Myocyte (in vitro differentiated cells): ENCODE measurements at regions not wholly inside any gene's neighbourhood (a gene's known extent, or its start where the extent isn't known, plus 50 kb on each side); places are given as distances from the start of the nearest gene placed in this dataset.

Experiments
- DNase-seq: peaks from one replicate; pipeline ENCODE4 v3.0.0-alpha.2; 2012; ENCODE audit warnings: low read depth

GRCh38 chr3:18295171-18295920, 129.8 kb downstream of the SATB1 start:
- peak; percentile 88 for DNase-seq

GRCh38 chr3:18290157-18290556, 135.0 kb downstream of the SATB1 start:
- DNase-seq: no peak

DNA sequence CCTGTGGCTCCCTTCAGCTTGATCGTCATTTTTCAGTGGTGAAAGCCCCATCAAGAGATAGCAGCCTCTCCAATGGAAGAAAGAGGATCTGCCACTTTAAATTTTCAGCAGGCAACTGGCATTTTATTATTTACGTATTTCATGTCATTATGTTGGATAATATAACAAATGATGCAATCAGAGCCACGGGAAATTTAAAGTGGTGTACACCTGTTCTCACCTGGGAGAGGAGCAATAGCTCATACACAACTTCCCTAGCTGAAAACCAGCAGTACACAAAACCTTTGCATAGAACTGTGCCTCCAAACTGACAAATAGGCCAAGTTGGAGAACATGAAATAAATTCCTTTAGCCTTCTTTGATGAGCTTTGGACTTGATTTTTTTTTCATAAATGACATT, 136.9 kb downstream of the SATB1 start:
- no peak for DNase-seq

- peak; percentile 24 for DNase-seq
Observed at GRCh38 chr3:18284716-18285115, 140.4 kb downstream of the SATB1 start.

DNA sequence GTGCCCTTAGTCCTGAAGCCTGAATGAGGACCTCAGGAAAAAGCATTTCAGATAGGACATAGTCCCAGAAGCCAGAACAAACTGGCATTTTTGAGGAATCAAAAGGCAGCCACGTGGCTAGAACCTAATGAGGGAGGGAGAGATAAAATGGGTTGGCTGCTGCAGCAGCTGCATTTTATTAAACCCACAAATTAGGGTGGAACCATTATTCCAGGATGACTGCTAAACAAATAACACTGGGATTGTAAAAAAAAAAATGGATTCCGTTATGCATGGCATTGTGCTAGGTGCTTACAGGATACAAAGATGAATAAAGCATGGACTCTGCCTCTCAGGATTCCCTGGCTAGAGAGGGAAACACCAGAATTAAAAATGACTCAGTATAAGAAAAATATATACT, 141.5 kb downstream of the SATB1 start:
- DNase-seq: no peak

DNA sequence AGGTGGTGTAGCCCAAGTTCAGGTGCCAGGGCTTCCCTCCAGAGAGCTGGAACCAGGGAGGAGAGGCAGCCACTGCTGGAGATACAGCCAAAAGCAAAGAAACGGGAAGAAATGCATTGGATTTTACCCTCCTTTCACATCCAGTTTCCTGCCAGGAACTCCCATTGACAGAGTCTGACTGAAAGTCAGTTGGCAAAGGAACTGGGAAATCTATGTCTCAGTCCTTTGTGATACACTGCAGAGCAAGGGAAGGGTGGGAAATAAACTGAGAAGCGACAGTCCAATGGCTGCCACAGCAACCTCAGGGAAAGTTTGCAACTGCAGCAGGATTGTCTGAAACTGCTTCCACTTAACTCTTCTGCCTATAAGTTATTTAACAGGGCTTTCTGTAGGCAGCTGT, 142.6 kb downstream of the SATB1 start:
- DNase-seq: no peak

DNA sequence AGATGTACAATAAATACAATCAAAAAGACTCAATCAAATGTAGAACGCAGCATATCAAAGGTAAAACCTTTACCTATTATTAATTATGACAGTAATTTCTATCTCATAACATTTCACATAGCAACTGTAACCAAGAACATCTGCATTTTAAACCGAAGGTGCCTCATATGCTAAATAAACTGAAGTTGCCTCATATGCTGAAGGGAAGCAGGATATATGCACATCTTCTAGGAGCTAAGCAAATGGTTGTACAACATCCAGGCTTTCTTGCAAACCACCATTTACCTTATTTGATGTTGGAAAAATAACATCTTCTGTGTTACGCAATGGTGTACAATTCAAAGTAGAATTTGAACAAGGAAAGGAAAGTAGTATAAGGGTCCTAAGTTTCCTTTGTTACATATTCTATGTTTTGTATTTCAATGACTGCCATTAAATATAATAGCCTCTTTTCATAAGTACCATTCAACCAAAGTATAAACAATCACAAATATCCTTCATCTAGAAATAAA, 145.9 kb downstream of the SATB1 start:
- DNase-seq: no peak

- no peak for DNase-seq
Observed at GRCh38 chr3:18264853-18265252, 160.3 kb downstream of the SATB1 start.

DNA sequence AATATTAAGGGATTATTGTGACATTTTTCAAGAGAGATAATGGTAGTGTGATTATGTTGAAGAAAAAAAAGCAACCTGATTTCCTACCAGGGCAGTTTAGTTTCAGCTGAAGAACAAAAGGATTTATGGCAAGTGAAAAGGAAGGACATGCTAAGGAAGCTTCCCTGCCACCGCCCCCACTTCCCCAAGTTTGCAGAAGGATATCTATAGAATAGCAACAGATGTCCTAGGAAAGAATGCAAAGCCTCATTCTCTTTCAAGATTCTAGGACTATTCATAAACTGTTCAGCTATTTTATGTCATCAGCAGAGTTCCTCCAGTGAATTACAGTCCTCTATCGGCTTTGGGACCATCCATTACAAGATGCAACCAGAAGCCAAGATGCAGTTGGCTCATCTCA, 160.8 kb downstream of the SATB1 start:
- DNase-seq: no peak

- DNase-seq: no peak
Observed at GRCh38 chr3:18258492-18258891, 166.6 kb downstream of the SATB1 start.

- DNase-seq: no peak
Observed at GRCh38 chr3:18252578-18252977, 172.6 kb downstream of the SATB1 start.

GRCh38 chr3:18250991-18251390, 174.1 kb downstream of the SATB1 start:
- DNase-seq: no peak

DNA sequence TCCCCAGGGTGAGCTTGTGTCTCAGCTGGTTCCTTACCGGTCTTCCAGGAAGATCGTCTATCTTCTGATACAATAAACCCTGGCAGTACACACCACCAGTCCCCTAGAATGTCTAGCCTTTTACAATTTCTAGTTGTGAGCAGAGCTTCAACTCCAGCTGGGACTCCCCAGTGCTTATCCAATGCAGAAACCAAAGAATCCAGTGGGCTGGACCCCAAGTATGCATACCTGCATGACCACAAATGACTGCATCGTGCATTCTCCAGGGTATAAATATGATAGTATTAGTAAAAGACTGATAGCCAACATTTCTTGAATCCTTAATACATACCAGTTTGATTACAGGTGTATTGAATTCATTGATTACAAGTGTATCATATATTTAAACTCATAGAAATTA, 176.0 kb downstream of the SATB1 start:
- DNase-seq: no peak

GRCh38 chr3:18247776-18248310, 177.3 kb downstream of the SATB1 start:
- no peak for DNase-seq

GRCh38 chr3:18247139-18247695, 177.9 kb downstream of the SATB1 start:
- no peak for DNase-seq

DNA sequence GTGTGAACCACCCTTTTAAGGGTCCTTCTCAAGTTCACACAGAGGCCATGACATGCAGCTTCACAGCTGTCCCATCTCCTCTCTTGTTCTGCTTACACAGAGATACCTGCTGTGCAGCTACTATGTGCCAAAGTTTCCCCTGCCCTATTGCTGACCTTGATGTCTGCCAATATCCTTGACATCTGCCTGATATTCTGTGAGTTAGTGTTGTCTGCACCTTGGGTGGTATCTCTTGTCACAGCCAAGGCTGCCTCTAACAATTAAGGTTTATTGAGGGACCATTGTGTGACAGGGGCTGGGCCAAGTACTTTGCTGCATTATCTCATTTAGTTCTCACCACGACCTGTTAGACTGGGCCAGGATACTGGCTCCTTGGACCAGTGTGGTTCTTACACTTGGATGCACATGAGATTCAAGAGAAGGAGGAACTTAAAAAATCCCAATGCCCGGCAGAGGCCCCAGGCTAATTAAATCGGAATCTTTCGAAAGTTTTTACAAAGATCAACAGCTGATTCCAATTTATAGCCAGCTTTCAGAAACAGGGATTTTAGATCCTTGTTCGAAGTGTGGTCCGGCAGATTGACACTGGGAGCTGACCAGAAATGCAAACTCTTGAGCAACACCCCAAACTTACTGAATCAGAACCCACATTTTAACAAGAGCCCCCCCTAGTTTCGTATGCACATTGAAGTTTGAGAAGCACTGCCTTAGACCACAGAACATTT, 178.6 kb downstream of the SATB1 start:
- no peak for DNase-seq

GRCh38 chr3:18245721-18246120, 179.4 kb downstream of the SATB1 start:
- no peak for DNase-seq

GRCh38 chr3:18241837-18242236, 183.3 kb downstream of the SATB1 start:
- DNase-seq: no peak

GRCh38 chr3:18239674-18240073, 185.5 kb downstream of the SATB1 start:
- DNase-seq: no peak

- DNase-seq: peak; percentile 49
Observed at GRCh38 chr3:18238746-18239331, 186.3 kb downstream of the SATB1 start.

GRCh38 chr3:18238332-18238731, 186.8 kb downstream of the SATB1 start:
- DNase-seq: no peak
